GM18870 (cell line): ENCODE measurements at regions not wholly inside any gene's neighbourhood (a gene's known extent, or its start where the extent isn't known, plus 50 kb on each side); places are given as distances from the start of the nearest gene placed in this dataset.
A peak's percentile ranks its signal among the peaks of the same experiment; 100 is the strongest.

Experiments
- ATAC-seq: cut with Tn5 transposase; IDR thresholded peaks from one replicate; pipeline ENCODE4 v1.9.1; 2021; ENCODE audit warnings: moderate library complexity; ENCODE audit not compliant: unreplicated experiment

- ATAC-seq, result no peak
Measured at GRCh38 chr2:235257590-235257989, 236.3 kb upstream of the AGAP1 start.

- no peak for ATAC-seq
Measured at GRCh38 chr2:235262750-235263149, 231.1 kb upstream of the AGAP1 start.

GRCh38 chr2:235263205-235264120, 230.4 kb upstream of the AGAP1 start:
- no peak for ATAC-seq

- ATAC-seq, result no peak
Measured at GRCh38 chr2:235264121-235264493, 229.7 kb upstream of the AGAP1 start.

- no peak for ATAC-seq
Measured at GRCh38 chr2:235264512-235264911, 229.3 kb upstream of the AGAP1 start.

GRCh38 chr2:235265348-235265965, 228.4 kb upstream of the AGAP1 start:
- no peak for ATAC-seq

- ATAC-seq, result no peak
Measured at GRCh38 chr2:235267251-235267650, 226.6 kb upstream of the AGAP1 start.

- ATAC-seq, result no peak
Measured at GRCh38 chr2:235268535-235268934, 225.3 kb upstream of the AGAP1 start.

GRCh38 chr2:235270291-235270690, 223.6 kb upstream of the AGAP1 start:
- no peak for ATAC-seq

- peak; percentile 95 for ATAC-seq
Measured at GRCh38 chr2:235270956-235271355, 222.9 kb upstream of the AGAP1 start.

- ATAC-seq, result no peak
Measured at GRCh38 chr2:235271936-235272335, 221.9 kb upstream of the AGAP1 start.

GRCh38 chr2:235274023-235274422, 219.8 kb upstream of the AGAP1 start:
- no peak for ATAC-seq

GRCh38 chr2:235277485-235277884, 216.4 kb upstream of the AGAP1 start:
- ATAC-seq, result no peak

GRCh38 chr2:235278771-235279355, 215.0 kb upstream of the AGAP1 start:
- ATAC-seq, result no peak

- ATAC-seq, result no peak
Measured at GRCh38 chr2:235279965-235280364, 213.9 kb upstream of the AGAP1 start.

GRCh38 chr2:235283246-235283645, 210.6 kb upstream of the AGAP1 start:
- no peak for ATAC-seq

- no peak for ATAC-seq
Measured at GRCh38 chr2:235286622-235287374, 207.0 kb upstream of the AGAP1 start.

- ATAC-seq, result no peak
Measured at GRCh38 chr2:235287375-235287733, 206.5 kb upstream of the AGAP1 start.

GRCh38 chr2:235291461-235291860, 202.4 kb upstream of the AGAP1 start:
- ATAC-seq, result no peak

GRCh38 chr2:235293061-235293460, 200.8 kb upstream of the AGAP1 start:
- ATAC-seq, result no peak

GRCh38 chr2:235295831-235296230, 198.0 kb upstream of the AGAP1 start:
- no peak for ATAC-seq
